Islet of Langerhans (tissue), 1 donor: ENCODE measurements at regions not wholly inside any gene's neighbourhood (a gene's known extent, or its start where the extent isn't known, plus 50 kb on each side); places are given as distances from the start of the nearest gene placed in this dataset.
"Not testable (repeated sequence)": the region's sequence is repeated elsewhere in the genome, so short reads cannot be mapped to it uniquely, and the experiment has no call there.

Experiments
- FAIRE-seq: peaks from one replicate; lab custom pipeline; 2011; peaks lifted over from hg19 to GRCh38; lab: Jason Lieb, UNC

DNA sequence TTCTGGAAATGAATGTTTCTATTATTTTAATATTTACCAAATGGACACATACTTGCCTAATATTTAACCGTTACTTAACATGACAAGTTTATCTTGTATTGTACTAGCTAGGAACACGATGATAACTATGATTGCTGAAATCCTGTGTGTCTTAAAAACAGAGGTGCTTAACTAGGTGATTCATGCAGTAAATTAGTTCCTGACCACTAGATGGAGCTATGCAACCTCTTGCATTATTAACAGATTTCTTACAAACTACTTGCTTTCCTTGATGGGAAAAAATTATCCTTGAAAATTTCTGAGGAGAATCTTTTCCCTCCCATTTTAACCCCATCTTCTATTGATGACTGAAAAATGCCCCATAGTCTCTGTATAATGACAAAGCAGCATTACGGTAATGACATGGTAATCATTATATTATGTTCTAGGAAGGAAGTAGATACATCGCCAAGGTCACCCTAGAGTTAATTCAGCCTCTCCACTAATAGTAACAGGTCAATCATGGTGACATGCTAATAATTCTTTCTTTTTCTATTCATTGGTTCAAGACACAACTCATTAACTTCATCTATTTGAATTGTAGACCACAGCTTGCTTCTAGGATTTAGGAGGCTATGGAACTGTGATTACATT lies 844.2 kb downstream of the RAPGEF2 start:
- FAIRE-seq: peak; percentile 99

DNA sequence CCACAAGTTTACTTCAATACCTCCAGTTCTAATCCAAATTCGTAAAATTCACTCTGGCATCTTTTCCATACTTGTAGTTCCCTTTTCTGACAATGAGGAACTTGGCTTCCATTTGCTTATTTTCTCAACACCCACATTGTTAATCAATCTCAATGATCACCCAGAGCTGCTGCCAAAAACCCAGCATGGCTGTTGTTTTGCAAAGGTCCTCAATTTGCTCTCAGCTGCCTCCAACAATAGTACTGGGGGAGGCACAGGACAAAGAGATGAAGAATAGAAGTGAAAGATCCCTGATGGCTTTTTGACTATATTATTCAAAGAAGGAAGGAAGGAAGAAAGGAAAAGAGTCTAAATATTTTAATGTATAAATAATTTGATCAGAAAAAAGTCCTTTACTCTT lies 847.8 kb downstream of the RAPGEF2 start:
- no peak for FAIRE-seq

DNA sequence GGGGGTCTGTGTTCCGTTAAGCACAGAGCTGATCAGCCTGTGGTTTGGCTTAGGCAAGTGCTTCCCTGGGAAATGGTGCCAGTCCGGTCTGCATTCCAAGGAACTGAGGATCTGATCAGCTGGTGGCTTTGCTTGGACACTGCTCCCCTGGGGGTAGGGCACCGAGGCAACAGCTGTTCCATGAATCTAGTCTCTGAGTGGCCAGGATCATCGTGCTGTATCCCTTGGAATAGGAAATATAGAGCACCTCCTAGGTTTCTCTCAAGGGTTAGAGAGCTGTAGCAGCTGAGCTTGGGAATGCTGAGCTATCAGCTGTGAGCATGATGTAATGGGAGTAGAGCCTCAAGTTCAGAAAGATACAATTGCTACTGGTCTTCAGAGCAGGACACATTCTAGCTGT lies 863.9 kb downstream of the RAPGEF2 start:
- no peak for FAIRE-seq

DNA sequence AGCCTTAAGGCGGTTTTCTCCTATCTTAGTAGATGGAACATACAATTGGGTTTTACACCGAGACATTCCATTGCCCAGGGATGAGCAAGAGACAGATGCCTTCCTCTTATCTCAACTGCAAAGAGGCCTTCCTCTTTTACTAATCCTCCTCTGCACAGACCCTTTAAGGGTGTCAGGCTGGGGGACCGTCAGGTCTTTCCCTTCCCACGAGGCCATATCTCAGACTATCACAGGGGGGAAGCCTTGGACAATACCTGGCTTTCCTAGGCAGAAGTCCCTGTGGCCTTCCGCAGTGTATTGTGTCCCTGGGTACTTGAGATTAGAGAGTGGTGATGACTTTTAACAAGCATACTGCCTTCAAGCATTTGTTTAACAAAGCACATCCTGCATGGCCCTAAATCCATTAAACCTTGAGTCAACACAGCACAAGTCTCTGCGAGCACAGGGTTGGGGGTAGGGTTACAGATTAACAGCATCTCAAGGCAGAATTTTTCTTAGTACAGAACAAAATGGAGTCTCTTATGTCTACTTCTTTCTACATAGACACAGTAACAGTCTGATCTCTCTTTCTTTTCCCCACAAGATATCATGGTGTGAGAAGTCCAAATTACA lies 874.1 kb downstream of the RAPGEF2 start:
- FAIRE-seq: not testable (repeated sequence)

DNA sequence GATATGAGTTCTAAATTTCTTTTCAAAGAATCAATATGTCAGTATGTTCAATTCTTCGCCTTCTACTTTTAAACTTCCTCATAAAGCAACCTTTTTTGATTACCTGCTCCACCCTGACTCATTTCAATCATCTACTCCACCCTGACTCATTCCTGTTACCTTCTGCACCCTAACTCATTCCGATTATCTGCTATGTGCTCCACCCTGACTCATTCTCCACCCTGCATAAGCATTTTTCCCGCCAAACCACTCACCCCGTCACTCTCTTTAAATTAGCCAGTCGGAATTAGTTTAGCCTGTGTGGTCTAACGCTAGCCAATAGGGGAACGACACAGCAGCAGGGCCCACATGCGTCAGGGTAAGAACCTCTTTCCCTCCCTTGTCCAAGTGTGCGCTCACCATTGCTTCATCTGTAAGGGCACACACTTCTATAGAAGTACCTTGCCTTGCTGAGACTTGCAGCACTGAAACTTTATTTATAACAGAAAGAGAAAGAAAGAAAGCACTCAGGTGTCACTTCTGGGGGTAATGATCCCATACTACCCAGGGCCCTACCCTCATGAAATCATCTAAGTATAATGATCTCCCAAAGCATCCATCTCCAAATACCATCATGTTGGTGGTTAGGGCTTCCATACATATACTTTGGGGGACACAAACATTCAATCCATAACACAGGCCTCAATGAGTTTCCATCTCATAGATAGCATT lies 875.2 kb downstream of the RAPGEF2 start:
- FAIRE-seq: no peak

DNA sequence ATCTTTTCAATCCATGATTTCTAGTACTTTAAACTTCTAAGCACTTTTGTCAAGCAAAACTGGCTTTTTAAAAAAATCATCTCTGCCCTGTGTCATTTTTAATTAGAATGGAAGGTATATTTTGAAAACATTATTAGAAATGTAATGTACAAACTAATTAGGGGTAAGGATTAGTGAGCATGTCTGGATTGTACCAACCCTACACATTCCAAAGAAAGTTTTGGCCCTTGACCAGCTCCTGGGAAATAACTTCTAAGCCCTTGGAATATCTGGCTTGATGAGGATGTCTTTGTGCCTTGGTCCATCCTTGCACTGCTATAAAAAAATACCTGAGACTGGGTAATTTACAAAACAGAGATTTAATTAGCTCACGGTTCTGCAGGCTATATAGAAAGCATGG lies 876.5 kb downstream of the RAPGEF2 start:
- no peak for FAIRE-seq

DNA sequence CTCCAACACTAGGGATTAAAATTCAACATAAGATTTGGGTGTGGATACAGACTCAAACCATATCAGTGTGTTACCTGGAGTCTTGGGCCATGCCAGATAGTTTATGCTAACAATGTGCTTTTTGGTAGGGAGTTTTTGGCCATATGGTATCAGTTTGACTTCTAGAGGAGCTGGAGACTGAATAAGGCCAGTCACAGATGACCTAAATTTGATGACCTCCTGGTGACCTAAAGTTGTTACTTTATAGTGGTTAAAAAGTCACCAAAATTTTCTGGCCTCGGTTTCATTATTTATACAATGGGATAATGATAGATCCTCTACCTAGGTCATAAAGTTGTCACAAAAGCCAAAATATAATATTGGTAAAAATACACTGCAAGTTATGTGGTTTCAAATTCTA lies 877.1 kb downstream of the RAPGEF2 start:
- FAIRE-seq: no peak

DNA sequence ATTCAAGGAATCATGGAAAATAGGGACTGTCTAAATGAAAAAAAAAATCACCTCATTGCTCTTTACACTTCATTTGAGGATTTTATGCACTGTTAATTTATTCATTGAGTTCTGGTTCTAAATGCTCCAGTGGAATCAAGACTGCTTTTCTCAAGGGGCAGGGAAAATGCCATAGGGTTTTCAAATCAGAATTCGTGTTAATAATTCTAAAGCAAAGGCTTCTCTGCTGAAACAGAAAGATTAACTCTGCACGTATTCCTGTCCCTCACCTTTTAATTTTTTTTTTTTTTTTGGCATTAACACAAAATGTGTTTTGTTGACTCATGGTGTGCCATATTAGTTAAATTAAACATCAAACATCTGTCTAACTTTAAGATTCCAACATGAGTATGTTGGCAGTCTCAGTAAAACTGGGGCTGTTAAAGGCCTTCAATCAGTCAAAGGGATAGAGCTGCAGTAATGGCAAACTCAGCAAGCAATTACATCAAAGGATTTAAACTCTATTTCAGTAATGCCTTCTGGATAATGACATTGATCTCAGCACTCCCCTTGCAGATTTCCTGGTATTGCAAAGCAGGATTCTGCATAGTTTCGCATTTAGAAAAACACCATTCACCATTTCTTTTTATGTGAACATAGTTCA lies 878.1 kb downstream of the RAPGEF2 start:
- FAIRE-seq: peak; percentile 24

DNA sequence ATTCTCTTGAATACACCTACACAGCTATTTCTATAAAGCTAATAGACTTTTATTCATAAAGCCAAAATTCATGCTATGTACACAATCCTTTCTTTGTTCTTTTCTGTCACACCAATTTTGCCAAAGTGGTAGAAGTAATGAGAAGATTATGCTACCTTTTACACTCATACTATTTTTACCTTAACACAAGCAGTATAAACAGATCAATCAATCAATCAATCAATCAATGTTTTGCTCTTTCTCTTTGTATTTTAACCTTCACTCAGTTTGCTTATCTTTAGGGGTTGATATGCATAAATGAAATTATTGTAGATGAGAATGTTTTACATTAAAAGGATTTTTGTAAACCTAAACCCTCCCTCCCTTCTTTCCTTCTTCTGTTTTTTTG lies 878.6 kb downstream of the RAPGEF2 start:
- FAIRE-seq: no peak

DNA sequence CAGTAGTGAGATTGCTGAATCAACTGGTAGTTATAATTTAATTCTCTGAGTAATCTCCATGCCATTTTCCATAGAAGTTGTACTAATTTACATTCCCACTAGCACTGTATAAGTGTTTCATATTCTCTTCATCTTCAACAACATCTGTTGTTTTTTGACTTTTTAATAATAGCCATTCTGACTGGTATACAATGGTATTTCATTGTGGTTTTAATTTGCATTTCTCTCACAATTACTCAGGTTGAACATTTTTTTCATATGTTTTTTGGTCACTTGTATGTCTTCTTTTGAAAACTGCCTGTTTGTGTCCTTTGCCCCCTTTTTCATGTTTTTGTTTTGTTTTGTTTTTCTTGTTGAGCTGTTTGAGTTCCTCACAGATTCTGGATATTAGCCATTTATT lies 880.2 kb downstream of the RAPGEF2 start:
- no peak for FAIRE-seq

DNA sequence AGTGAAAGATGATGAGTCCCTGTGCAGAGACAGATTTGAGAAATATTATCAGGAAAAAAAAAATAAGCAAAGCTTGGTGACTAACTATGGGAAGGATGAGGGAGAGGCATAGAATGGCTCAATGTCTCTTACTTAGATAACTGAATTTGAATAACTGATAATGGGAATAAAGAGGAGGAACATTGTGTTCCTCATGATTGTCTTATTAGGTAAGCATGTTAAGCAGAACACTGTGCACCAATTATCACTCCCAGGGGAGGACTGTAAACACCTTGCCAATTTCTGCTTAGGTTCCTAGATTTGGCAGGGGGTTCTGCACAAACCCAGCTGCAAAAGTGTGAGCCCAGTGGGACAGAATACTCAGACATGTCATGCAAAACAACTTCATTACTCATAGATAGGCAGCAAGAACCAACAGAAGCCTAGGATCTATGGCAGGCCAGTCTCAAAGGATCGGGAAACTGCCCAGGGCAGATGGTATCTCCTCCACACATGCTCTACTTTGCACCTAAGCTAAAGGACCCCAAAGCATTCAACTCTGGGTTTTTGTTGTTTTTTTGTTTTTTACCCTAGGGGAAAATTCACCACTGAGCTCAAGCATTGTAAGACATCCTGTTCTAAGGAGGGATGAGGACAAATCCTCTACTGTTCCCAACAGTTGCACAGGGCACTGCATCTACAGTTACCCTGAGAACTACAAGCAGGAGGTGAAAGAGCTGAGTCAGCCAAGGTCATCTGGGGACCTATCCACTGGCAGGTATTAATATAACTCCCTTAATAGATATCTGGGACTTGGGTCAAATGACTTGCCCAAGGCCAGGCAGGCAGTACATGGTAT lies 907.0 kb downstream of the RAPGEF2 start:
- FAIRE-seq: no peak

DNA sequence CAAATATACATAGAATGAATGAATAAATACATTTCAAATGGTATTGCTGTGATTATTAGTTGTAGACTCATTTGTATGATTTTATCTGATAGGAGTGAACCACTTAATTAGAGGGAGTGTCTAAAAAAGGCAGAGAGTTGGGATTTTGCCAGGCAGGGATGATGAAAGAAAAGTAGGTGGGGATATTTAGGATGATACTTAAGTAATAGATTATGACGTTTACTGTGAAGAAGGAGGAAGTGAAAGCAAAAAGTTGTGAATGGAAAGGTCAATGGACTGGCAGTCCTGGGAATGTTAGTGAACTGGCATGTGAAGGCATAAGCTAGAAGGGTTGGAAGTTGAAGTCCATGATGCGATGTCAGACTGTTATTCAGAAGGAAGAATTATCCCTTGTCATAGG lies 917.1 kb downstream of the RAPGEF2 start:
- no peak for FAIRE-seq

DNA sequence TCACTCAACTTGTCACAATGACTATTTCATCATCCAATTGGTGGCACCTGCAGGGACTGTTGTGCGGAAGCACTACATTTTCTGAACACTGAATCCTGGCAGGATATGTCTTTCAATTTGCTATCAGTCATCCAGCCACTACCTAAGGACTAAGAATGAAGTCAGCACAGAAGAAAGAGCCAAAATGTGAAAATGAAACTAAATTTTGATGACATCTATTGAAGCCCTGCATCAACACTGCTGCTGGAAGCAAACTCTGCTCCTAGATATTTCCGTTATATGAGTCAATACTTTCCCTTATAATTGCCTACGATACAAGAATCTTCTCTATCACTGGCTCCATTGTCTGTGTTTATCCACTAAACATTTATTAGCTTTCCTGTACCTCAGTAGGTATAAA lies 917.9 kb downstream of the RAPGEF2 start:
- FAIRE-seq: no peak

DNA sequence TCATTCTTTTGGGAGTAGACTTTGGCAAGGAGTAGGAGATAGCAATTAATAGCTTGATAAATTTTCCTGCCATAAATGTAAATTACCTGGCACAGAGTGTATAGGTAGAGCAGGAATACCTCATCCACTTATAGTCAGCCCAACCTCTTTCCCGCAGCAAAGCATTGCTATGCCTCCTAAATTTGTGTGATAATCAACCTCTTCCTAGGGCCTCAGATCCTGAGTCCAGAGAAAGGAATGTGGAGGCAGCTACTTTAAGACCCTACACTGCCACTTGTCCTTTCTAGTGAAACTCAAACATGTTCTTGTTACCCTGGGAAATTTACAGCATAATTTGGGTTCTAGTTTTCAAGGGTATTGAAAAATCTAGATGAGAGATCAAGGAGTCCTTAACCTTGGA lies 919.0 kb downstream of the RAPGEF2 start:
- no peak for FAIRE-seq

DNA sequence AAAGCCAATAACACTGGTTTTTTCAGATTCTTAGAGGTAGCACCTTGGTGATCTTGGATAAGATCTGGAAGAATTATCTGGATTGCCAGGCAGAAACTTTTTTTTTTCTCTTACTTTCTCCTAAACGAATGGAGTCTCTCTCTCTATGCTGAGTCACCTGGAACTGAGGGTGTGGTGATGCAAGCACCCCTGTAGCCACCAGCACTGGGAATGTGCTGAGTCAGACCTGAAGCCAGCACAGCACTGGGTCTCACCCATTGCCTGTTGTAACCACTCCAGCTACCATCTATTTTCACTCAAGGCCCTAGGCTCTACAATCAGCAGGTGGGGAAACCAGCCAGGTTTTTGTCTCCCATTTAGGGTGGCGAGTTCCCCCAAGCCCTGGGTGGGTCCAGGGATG lies 923.8 kb downstream of the RAPGEF2 start:
- FAIRE-seq: no peak

DNA sequence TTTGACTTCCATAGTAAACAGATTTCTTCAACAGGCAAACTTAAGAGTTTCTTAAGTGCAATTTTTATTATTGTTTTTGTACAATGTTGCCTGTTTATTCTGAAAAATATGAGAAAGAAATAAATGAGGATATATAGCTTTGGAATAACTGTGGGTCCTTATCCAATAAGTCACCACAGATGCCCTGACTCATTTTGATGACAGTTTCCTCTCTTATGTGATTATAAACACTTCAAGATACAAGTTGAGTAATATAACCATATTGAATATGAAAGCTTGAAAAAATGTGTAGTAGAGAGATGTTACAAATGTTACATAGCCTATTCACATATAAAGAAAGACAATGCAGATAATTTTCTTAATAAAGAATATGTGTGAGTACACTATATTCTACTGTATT lies 931.6 kb downstream of the RAPGEF2 start:
- no peak for FAIRE-seq

DNA sequence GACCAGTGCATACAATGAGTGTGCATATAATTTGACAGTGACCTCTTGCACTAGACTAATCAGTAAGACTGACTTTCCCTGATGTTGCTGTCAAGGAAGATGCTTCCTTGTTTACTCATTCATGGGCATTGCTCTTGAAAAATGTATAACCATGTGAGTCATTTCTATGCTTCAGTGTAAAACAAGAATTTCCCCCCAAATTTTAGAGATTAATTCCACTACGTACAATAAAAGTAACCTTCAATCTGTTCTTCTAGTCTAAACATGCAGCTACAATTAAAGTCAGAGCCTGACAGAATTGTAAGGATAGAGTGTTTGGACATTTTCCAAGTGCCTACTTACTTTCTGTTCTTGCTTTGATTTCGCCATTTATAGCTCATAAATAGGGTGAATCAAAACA lies 935.7 kb downstream of the RAPGEF2 start:
- FAIRE-seq: no peak

DNA sequence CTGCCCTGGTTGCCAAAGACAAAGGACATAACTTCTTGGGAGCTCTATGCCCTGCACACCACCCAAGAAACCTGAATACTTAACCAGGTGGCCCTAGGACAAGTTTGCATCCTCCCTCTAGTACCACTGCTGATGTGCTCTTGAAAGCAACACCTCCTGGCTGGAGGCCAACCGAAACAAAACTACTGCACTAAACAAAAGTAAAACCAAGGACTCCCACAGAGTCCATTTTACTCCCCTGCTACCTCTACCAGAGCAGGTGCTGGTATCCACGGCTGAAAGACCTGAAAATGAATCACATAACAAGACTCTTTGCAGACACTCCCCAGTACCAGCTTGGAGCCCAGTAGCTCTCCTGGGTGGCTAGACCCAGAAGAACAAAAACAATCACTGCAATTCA lies 941.8 kb downstream of the RAPGEF2 start:
- no peak for FAIRE-seq

DNA sequence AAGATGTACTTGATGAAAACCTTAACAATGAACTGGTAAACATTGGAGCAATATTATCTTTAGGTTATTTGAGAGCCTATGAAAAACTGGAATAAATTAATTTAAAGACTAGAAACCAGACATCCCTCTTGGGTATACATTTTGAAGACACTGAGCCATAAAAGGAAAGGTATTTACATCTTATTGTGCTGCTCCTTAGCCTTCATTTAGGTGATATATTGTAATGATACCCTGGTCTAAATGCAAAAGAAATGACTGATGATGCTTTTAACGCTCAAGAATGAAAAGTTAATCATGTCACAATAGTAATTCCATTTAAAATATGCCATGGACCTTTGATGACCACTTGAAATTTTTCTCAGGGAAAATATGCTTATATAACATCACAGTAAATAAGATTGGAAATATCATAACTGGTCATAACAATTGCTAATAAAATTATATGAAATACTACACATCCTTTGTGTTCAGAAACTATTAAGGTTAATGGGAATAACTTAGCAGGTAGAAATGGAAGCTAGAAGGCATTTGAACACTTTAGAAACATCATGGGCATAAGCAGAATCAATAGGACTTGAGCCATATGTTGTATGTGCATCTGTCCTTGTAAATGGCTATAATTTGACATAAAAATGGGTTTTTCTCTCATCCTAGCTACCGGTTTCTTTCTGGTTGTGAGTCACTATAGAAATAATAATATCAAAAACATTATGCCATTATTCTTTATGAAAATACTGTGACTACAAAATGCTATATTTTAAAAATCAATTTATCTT lies 979.7 kb downstream of the RAPGEF2 start:
- FAIRE-seq: no peak

DNA sequence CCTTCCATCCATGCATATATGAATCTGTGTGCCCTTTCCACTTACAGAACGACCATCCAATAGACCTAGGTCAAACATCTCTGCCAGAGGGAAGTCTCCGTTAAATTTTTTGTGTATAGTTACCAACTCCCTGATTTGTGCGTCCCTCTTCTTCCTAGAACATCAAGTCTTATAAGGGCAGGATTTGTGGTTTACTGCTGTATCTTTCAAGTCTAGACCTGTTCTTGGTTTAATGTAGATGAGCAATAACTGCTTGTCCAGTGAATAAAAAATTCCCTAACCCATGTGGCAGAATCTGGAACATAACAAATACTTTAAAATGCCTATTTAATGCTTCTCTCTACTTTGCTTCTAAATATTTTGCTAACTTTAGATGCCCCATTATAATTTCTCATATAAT lies 988.8 kb downstream of the RAPGEF2 start:
- no peak for FAIRE-seq

DNA sequence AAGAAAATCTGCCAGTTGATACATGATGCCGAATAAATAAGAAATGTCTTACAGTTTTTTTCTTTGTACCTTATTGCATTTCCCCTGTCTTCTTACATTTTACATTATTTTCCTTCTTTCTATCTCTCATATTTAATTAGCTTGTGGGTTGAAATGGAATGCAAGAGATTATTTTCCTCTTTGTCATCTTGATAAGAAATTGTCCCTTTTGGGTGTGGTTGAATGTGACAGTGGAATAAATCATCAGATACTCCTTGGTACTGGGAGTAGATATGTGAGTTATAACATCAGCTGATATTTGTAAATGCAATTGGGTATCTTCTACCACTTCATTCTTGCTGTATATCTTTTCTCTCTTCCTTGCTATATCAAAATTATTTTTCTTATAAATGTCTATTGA lies 997.4 kb downstream of the RAPGEF2 start:
- FAIRE-seq: no peak

DNA sequence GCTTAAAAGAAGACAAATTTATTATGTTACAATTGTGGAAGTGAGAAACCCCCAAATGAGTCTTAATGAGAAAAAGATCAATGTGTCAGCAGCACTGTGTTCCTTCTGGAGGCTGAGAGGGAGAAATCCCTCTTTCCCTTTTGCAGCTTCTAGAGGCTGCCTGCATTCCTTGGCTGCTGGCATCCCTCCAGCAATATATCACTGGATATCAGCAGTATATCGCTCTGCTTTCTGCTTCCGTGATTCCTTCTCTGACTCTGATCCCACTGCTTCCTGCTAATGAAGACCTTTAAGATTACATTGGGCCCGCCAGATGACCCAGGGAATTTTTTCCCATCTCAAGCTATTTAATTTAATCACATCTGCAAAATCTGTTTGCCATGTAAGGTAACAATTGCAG lies 1008.0 kb downstream of the RAPGEF2 start:
- no peak for FAIRE-seq
